KMS-11 (cell line): ENCODE measurements at regions not wholly inside any gene's neighbourhood (a gene's known extent, or its start where the extent isn't known, plus 50 kb on each side); places are given as distances from the start of the nearest gene placed in this dataset.

Experiments used
- H2AFZ ChIP-seq: fragments of 200-600 bp; sonication (generic); 2 replicates; pipeline ENCODE4 v1.6.1; 2016; ENCODE audit warnings: antibody characterized with exemption, mixed run types, low read depth
- H3K27ac ChIP-seq: fragments of 200-600 bp; sonication (generic); 2 replicates; pipeline ENCODE4 v1.6.1; 2016; ENCODE audit warnings: mild to moderate bottlenecking, mixed run types
- H3K27me3 ChIP-seq: fragments of 200-600 bp; sonication (generic); 2 replicates; pipeline ENCODE4 v1.6.1; 2017; ENCODE audit warnings: mild to moderate bottlenecking, low read depth, mixed run types, moderate library complexity; ENCODE audit not compliant: insufficient read depth
- H3K36me3 ChIP-seq: fragments of 200-600 bp; sonication (generic); 2 replicates; pipeline ENCODE4 v1.6.1; 2017; ENCODE audit warnings: mild to moderate bottlenecking, mixed run types; ENCODE audit not compliant: insufficient read depth
- H3K4me1 ChIP-seq: fragments of 200-600 bp; sonication (generic); 2 replicates; pipeline ENCODE4 v1.6.1; 2016; ENCODE audit warnings: mild to moderate bottlenecking, low read depth, mixed run types; ENCODE audit not compliant: poor library complexity, severe bottlenecking
- H3K4me2 ChIP-seq: fragments of 200-600 bp; sonication (generic); 2 replicates; pipeline ENCODE4 v1.7.0; 2016; ENCODE audit warnings: mild to moderate bottlenecking, mixed run types
- H3K4me3 ChIP-seq: fragments of 200-600 bp; sonication (generic); IDR thresholded peaks from 2 replicates; pipeline ENCODE4 v1.6.1; 2017; ENCODE audit warnings: low read depth, low read length, mixed read lengths; ENCODE audit not compliant: insufficient read depth
- H3K79me2 ChIP-seq: fragments of 200-600 bp; sonication (generic); 2 replicates; pipeline ENCODE4 v1.6.1; 2016; ENCODE audit warnings: low read depth, mixed run types; ENCODE audit not compliant: insufficient read depth
- H3K9ac ChIP-seq: fragments of 200-600 bp; sonication (generic); 2 replicates; pipeline ENCODE4 v1.6.1; 2016; ENCODE audit warnings: mild to moderate bottlenecking, mixed run types
- H4K20me1 ChIP-seq: fragments of 200-600 bp; sonication (generic); 2 replicates; pipeline ENCODE4 v1.6.1; 2016; ENCODE audit warnings: mild to moderate bottlenecking, mixed run types; ENCODE audit not compliant: insufficient read depth
- TF ChIP-seq, protein P1 (sequence below): fragments of 200-600 bp; sonication (generic); conservative IDR thresholded peaks from 2 replicates; pipeline ENCODE4 v1.6.1; 2017; ENCODE audit warnings: low read depth, mild to moderate bottlenecking, antibody characterized with exemption, low read length, moderate library complexity, mixed read lengths

DNA sequence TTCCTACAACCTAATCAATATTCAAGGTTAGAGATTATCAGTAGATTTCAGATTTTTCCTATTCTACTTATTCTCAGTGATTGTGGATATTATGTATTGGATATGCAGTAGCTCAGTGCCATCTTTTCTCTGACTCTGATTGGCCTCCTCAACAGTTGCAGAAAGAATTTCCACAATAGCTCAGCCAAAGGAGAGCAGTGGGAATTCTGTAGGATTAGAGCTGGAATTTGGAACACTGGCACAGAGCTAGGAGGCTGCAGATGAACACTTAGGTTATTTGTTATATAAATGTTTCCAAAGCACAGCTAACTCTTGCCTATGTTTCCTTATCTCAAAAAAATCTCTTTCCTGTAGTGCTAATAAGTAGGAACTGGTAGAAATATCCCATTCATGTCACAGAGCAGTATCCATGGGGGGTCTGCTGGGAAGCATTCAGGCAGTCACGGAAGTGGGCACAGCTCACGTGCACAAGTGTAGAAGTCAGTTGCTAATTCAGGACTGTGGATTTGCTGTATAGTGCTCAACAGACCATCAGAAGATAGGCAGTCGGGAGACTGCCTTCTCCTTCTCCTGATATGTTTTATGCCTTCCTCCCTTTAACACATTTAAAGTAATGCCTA, 116.2 kb upstream of the TMEM260 start:
- Histone ChIP-seq H3K4me1 (no peaks in the 10 kb centered on the region), H3K9ac (no peak overlapping the region), H4K20me1 (no peaks in the 10 kb centered on the region), H3K27me3 (no peaks in the 10 kb centered on the region), H3K79me2 (no peaks in the 10 kb centered on the region), H3K4me2 (no peak overlapping the region), H3K4me3 (no peak overlapping the region), H2AFZ (no peak overlapping the region), H3K27ac (no peak overlapping the region), H3K36me3 (no peaks in the 10 kb centered on the region)
- TF ChIP-seq, protein P1, sequence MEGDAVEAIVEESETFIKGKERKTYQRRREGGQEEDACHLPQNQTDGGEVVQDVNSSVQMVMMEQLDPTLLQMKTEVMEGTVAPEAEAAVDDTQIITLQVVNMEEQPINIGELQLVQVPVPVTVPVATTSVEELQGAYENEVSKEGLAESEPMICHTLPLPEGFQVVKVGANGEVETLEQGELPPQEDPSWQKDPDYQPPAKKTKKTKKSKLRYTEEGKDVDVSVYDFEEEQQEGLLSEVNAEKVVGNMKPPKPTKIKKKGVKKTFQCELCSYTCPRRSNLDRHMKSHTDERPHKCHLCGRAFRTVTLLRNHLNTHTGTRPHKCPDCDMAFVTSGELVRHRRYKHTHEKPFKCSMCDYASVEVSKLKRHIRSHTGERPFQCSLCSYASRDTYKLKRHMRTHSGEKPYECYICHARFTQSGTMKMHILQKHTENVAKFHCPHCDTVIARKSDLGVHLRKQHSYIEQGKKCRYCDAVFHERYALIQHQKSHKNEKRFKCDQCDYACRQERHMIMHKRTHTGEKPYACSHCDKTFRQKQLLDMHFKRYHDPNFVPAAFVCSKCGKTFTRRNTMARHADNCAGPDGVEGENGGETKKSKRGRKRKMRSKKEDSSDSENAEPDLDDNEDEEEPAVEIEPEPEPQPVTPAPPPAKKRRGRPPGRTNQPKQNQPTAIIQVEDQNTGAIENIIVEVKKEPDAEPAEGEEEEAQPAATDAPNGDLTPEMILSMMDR: no peak

DNA sequence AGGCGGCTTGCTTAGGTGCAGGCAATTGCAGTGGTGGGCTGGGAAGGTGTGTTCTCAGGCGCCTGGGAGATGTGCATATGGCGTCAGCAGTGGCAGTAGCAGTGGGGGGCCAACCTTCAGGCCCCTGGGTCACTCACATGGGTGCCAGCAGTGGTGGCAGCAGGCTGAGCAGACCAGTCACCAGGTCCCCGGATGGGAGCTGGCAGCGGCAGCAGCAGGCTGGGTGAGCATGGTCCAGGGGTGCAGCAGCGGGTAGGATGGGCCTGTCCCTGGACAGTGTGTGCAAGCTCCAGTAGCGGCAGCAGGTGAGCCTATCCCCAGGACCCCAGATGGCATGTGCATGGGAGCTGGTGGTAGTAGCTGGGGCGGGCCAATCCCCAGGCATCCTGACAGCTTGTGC, 108.5 kb upstream of the TMEM260 start:
- Histone ChIP-seq H3K79me2 (no peaks in the 10 kb centered on the region), H4K20me1 (no peaks in the 10 kb centered on the region), H3K9ac (no peak overlapping the region), H3K27ac (no peak overlapping the region), H3K4me2 (no peak overlapping the region), H3K4me1 (peaks cover 4% of the 10 kb centered on the region), H3K4me3 (no peak overlapping the region), H3K36me3 (no peaks in the 10 kb centered on the region), H3K27me3 (no peaks in the 10 kb centered on the region), H2AFZ (no peak overlapping the region)
- TF ChIP-seq, protein P1: no peak

DNA sequence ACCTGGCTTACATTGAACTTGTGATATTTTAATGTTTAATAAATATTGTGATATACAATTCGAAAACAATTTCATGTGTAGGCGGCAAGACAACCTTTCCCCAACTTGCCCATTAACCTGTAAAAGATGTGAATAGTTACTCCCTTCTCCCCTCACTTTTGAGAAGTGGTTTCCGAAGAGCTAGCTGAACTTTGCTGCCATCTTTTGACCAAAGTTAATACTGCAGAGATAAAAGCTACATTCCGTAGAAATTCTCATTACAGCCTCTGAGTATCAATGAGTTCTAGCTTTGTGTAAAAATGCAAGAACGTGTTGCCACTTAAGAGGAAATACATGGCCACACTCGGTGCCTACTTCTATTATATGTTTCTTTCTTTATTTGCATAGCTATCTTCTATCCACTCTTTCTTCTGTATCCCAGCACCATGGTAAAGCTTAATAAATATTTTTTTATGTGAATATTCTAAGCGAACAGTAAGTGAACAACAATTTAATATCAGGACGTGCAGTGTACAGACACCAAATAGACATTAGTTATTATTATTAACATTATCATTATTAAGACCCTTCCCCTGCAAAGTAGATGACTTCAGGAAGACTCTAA, 105.1 kb upstream of the TMEM260 start:
- Histone ChIP-seq H4K20me1 (no peaks in the 10 kb centered on the region), H3K4me1 (peaks cover 12% of the 10 kb centered on the region), H3K27ac (no peak overlapping the region), H3K9ac (no peak overlapping the region), H3K79me2 (no peaks in the 10 kb centered on the region), H3K27me3 (no peaks in the 10 kb centered on the region), H2AFZ (no peak overlapping the region), H3K36me3 (no peaks in the 10 kb centered on the region), H3K4me3 (no peak overlapping the region), H3K4me2 (no peak overlapping the region)
- TF ChIP-seq, protein P1: peak; percentile 57

DNA sequence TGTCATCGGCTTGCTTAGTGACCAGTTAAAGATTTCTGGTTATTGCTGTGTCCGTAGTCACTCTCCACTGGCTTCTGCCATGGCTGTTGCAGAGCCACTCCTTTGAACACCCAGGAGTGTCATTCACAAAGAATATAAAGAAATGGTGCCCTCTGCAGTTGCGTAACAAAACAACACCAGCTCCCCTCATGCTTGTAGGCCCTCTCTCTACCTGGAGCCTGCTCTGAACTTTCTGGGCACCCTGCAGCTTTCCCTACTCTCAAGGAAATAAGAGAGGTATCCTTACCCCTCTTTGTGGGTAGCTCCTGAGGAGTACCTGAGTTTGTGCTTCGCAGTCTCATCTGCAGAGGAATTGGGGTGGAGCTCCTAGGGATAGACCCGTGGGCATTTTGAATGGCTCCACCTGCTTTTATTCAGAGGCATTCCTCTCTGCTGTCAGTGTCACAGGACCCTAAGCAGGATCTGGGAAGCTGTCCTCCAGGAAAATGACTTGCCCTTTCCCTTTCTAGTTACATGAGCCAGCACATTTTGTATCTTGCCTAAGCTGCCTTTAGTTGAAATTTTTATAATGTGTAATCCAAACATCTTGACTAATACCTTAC, 97.2 kb upstream of the TMEM260 start:
- no peaks in the 10 kb centered on the region for H3K27me3 ChIP-seq
- H3K27ac ChIP-seq: no peak overlapping the region
- no peaks in the 10 kb centered on the region for H3K4me1 ChIP-seq
- H3K4me3 ChIP-seq: no peak overlapping the region
- H3K9ac ChIP-seq: no peak overlapping the region
- no peaks in the 10 kb centered on the region for H3K36me3 ChIP-seq
- TF ChIP-seq, protein P1: peak; percentile 41; the same call in 1 of the 2 replicates
- no peaks in the 10 kb centered on the region for H4K20me1 ChIP-seq
- H3K79me2 ChIP-seq: no peaks in the 10 kb centered on the region
- no peak overlapping the region for H3K4me2 ChIP-seq
- no peak overlapping the region for H2AFZ ChIP-seq
